HepG2 (cell line): ENCODE measurements at regions not wholly inside any gene's neighbourhood (a gene's known extent, or its start where the extent isn't known, plus 50 kb on each side); places are given as distances from the start of the nearest gene placed in this dataset.

Source experiments
- ATAC-seq: fragments of 200-7000 bp; cut with Tn5 transposase; 3 replicates; pipeline ENCODE4 v1.9.1; 2020; ENCODE audit warnings: mild to moderate bottlenecking, moderate library complexity
- BruUV-seq: library from RNA; stranded (reverse); fragments of 400-500 nt; replicated peaks from 2 replicates; lab custom pipeline; 2021; lab: Mats Ljungman, UMichigan
- CTCF ChIA-PET: fragments of 300-600 bp; formaldehyde crosslinking; extraction: SDS; loops from one replicate; lab custom pipeline; 2021; ENCODE audit warnings: low total read pairs, inconsistent platforms, low intra/inter-chr PET ratio; lab: Yijun Ruan, JAX
- POLR2A ChIA-PET: fragments of 350-600 bp; sonication (Branson Sonifier 250); formaldehyde crosslinking; loops from one replicate; lab custom pipeline; 2020; ENCODE audit warnings: antibody characterized with exemption, inconsistent platforms; lab: Yijun Ruan, JAX
- DNase-seq: peaks from one replicate; pipeline ENCODE4 v3.0.0-alpha.2; 2015; ENCODE audit warnings: low spot score
- FAIRE-seq: peaks from 3 replicates; lab custom pipeline; 2011; peaks lifted over from hg19 to GRCh38; lab: Jason Lieb, UNC
- H2AFZ ChIP-seq: one replicate; pipeline ENCODE4 v1.6.1; 2011; ENCODE audit warnings: low read length, inconsistent platforms
- H3K27ac ChIP-seq: fragments of 300-600 bp; 3 replicates; pipeline ENCODE4 v1.8.0; 2011; ENCODE audit warnings: mixed run types, mild to moderate bottlenecking, mixed read lengths, low read length, inconsistent platforms; ENCODE audit not compliant: insufficient read depth; ENCODE audit errors: extremely low read length
- H3K27me3 ChIP-seq, 2 experiments: fragments of 200-600 bp in 1 of 2; 2 replicates in 1 of 2; 3 replicates in 1 of 2; pipeline versions ENCODE4 v1.6.0 to v1.8.0; 2011; ENCODE audit warnings: low read length in 2 of 2, mild to moderate bottlenecking in 2 of 2, moderate library complexity in 2 of 2, inconsistent platforms in 1 of 2; ENCODE audit not compliant: insufficient read depth in 2 of 2, control insufficient read depth in 1 of 2
- H3K36me3 ChIP-seq, 2 experiments: fragments of 200-600 bp in 1 of 2; replicated peaks in 1 of 2; 2 replicates in 1 of 2; 3 replicates in 1 of 2; pipeline versions ENCODE4 v1.5.1 to v1.8.0; 2011; ENCODE audit warnings: low read length in 2 of 2, inconsistent platforms in 1 of 2; ENCODE audit not compliant: insufficient read depth in 2 of 2, control insufficient read depth in 1 of 2
- H3K4me1 ChIP-seq: 2 replicates; pipeline ENCODE4 v1.5.1; 2012; ENCODE audit warnings: low read length, inconsistent platforms; ENCODE audit not compliant: insufficient read depth
- H3K4me2 ChIP-seq: 2 replicates; pipeline ENCODE4 v1.6.0; 2011; ENCODE audit warnings: low read depth, low read length, inconsistent platforms
- H3K4me3 ChIP-seq, 3 experiments: fragments of 200-600 bp in 1 of 3; sonication (generic), shearing (Covaris generic) in 1 of 3; replicated peaks in 1 of 3; 2 replicates each; pipeline ENCODE4 v1.5.1; 2011 to 2016; ENCODE audit warnings: low read length in 3 of 3, inconsistent platforms in 2 of 3, low read depth in 2 of 3, mild to moderate bottlenecking in 2 of 3, control low read depth in 1 of 3, mixed read lengths in 1 of 3; ENCODE audit not compliant: insufficient read depth in 1 of 3
- H3K79me2 ChIP-seq: one replicate; pipeline ENCODE4 v1.6.1; 2011; ENCODE audit warnings: low read length, inconsistent platforms; ENCODE audit not compliant: insufficient read depth
- H3K9ac ChIP-seq: 2 replicates; pipeline ENCODE4 v1.6.0; 2011; ENCODE audit warnings: mild to moderate bottlenecking, low read depth, low read length, inconsistent platforms; ENCODE audit not compliant: insufficient read depth
- H3K9me3 ChIP-seq: 2 replicates; pipeline ENCODE4 v1.5.1; 2012; ENCODE audit warnings: mild to moderate bottlenecking, low read length
- H4K20me1 ChIP-seq: 2 replicates; pipeline ENCODE4 v1.6.0; 2011; ENCODE audit warnings: inconsistent platforms, mild to moderate bottlenecking, low read length, moderate library complexity; ENCODE audit not compliant: insufficient read depth
- ATF7 ChIP-seq, 2 experiments: fragments of 450-650 bp in 1 of 2; sonication (generic) in 1 of 2; formaldehyde crosslinking in 1 of 2; IDR thresholded peaks; 2 replicates each; pipeline versions ENCODE4 v1.4.0 to v1.6.1; 2016 to 2020; ENCODE audit warnings: antibody characterized with exemption in 1 of 2, mild to moderate bottlenecking in 1 of 2, missing genetic modification reagents in 1 of 2
- FOXK2 ChIP-seq: fragments of 450-650 bp; IDR thresholded peaks from 2 replicates; pipeline ENCODE4 v1.6.1; 2016
- RBM22 ChIP-seq: fragments of 200-400 bp; formaldehyde crosslinking; optimal IDR thresholded peaks from 2 replicates; pipeline ENCODE3; 2017; ENCODE audit warnings: mild to moderate bottlenecking, low read length, moderate library complexity
- SSRP1 ChIP-seq: IDR thresholded peaks from 2 replicates; pipeline ENCODE4 v1.6.1; 2016; ENCODE audit warnings: control low read depth
- SUZ12 ChIP-seq: fragments of 150-350 bp; IDR thresholded peaks from 2 replicates; pipeline ENCODE4 v1.6.1; 2014; ENCODE audit warnings: low read depth, low read length
- YEATS4 ChIP-seq: sonication (generic); formaldehyde crosslinking; IDR thresholded peaks from 2 replicates; pipeline ENCODE4 v1.4.0; 2020; ENCODE audit warnings: missing genetic modification reagents, borderline replicate concordance
- ZNF205 ChIP-seq: IDR thresholded peaks from 2 replicates; pipeline ENCODE4 v1.6.1; 2018; ENCODE audit warnings: missing biosample characterization, missing genetic modification reagents
- ZNF691 ChIP-seq: sonication (generic); formaldehyde crosslinking; IDR thresholded peaks from 2 replicates; pipeline ENCODE4 v1.4.0; 2020; ENCODE audit warnings: missing genetic modification reagents, low read depth, mild to moderate bottlenecking, borderline replicate concordance
- ZNF773 ChIP-seq: sonication (generic); formaldehyde crosslinking; IDR thresholded peaks from 2 replicates; pipeline ENCODE4 v1.4.0; 2020; ENCODE audit warnings: missing genetic modification reagents, borderline replicate concordance
- ZNF788 ChIP-seq: sonication (generic); formaldehyde crosslinking; IDR thresholded peaks from 2 replicates; pipeline ENCODE4 v1.5.0; 2020; ENCODE audit warnings: mild to moderate bottlenecking, missing genetic modification reagents, borderline replicate concordance
- WGBS: methylation state at CpG from one replicate; pipeline ENCODE4 v1.1.6; 2017; ENCODE audit warnings: low lambda C conversion rate; 5-methylcytosine and 5-hydroxymethylcytosine counted together
- in situ Hi-C: cut with HindIII; loops from 2 replicates; pipeline ENCODE4 v1.10.0; 2017; ENCODE audit warnings: low pct_unique_long_range_greater_than_20kb; ENCODE audit not compliant: extremely low pct_ligation_motif_present
- intact Hi-C: fragments of 100-400 bp; cut with micrococcal nuclease; formaldehyde crosslinking; loops from one replicate; pipeline ENCODE4 v1.10.0; 2022; ENCODE audit not compliant: unreplicated experiment
- TF ChIP-seq, protein P1 (sequence below): sonication (generic); formaldehyde crosslinking; IDR thresholded peaks from 2 replicates; pipeline ENCODE4 v1.5.1; 2020; ENCODE audit warnings: mild to moderate bottlenecking, missing genetic modification reagents, borderline replicate concordance

DNA sequence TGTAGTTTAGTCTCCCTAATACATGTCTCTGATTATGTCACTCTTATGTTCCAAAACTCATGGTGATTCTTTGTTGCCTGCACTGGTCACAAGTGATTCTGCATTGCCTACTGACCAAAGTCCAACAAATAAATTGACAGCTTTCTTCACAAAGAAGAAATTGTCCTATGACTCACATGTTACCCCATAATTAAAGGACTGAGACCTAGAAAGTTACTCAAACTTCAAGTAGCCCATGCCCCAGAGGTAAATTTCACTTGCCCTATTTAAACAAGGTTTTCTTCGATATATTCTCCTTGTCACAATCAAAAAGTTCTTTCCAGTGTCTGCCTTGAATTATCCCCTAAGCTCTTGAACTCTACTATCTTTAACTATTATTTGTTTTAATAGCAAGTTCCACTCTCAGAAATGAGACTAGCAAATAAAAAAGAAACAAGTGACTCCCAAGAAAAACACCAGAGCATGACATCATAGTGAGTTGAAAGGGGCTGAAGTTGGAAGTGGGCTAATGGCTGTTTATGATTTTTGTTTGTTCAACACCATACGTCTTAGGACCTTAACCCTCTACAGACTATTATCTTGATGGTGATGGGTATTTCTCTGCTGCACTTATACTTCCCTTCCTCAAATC lies 94.5 kb upstream of the BLID start:
- Histone ChIP-seq H3K27ac (no peak overlapping the region), H2AFZ (no peak overlapping the region), H3K4me3 (no peak overlapping the region), H3K9me3 (no peaks in the 10 kb centered on the region), H3K4me1 (peaks cover 21% of the 10 kb centered on the region), H3K4me2 (no peak overlapping the region), H3K9ac (no peak overlapping the region), H4K20me1 (no peaks in the 10 kb centered on the region), H3K36me3 (no peaks in the 10 kb centered on the region), H3K27me3 (0 out of 5 replicates have a peak, but pooled peaks cover 1 to 8% of the 10 kb centered on the region in 2 experiments), H3K79me2 (no peaks in the 10 kb centered on the region)
- DNase-seq (peak; percentile 16), FAIRE-seq (no peak), ATAC-seq (no peak)
- TF ChIP-seq ATF7 (IDR thresholded peaks at IDR 0.05) (0 out of 2 replicates have a peak, but pooled peaks have one; percentile 10), ATF7 (CRISPR knock-in tag; IDR thresholded peaks at IDR 0.05) (no peak), SSRP1 (CRISPR knock-in tag) (no peak), FOXK2 (no peak), ZNF773 (CRISPR knock-in tag) (no peak), YEATS4 (no peak)
- in situ Hi-C loops: no loop called here
- BruUV-seq: no TSS peak
- WGBS: 6% methylated on average over 2 of the region's 2 CpGs
- POLR2A ChIA-PET: no interaction called here
- intact Hi-C loops: loop anchor here (10.0 kb wide), 1 partner anchor 154 kb away; no protein-coding TSS in a partner anchor
- CTCF ChIA-PET: no interaction called here

DNA sequence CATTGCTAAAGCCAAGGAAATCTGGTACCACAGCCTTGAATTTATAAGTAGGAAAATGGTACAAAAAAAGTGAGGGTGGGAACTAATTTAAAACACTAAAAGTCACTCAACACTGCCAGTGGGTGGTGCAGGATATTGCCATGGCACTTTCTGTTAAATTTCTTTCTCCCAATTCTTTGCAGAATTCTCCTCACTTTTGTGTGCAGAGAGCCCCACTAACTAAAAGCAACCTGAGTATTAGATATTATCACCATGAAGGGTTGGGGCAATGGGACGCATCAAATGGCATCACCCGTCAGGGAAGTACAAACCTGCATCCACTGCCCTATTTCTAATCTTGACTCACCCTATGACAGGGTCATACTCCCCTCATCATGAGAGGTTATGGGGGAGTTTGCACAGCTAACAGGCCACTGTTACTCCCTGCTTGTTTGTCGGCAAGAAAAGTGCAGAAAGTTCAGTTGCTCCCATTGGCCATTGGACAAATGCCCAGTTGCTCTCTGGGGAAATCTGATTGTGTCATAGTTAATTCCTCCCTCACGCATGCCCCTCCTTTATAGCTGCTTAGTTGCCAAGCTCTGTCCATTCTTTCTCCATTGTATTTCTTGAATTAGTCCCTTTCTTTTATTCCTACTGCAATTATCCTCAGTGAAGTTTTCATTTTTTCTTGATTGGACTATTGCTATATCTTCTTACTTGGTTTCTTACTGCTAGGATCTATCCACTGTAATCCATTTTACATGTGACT lies 93.8 kb upstream of the BLID start:
- Histone ChIP-seq H3K9ac (no peak overlapping the region), H3K27ac (no peak overlapping the region), H3K9me3 (no peaks in the 10 kb centered on the region), H3K27me3 (peaks cover 1 to 8% of the 10 kb centered on the region in 2 experiments; a peak in 1 of 5 replicates), H3K4me1 (peaks cover 21% of the 10 kb centered on the region), H3K36me3 (no peaks in the 10 kb centered on the region), H4K20me1 (no peaks in the 10 kb centered on the region), H2AFZ (no peak overlapping the region), H3K79me2 (no peaks in the 10 kb centered on the region), H3K4me2 (no peak overlapping the region), H3K4me3 (no peak overlapping the region)
- no peak for ATAC-seq
- no TSS peak for BruUV-seq
- WGBS: 3% methylated on average over 4 of the region's 4 CpGs
- FAIRE-seq: no peak
- intact Hi-C loops: loop anchor here (10.0 kb wide), 1 partner anchor 155 kb away; no protein-coding TSS in a partner anchor
- in situ Hi-C loops: loop anchor here (5.0 kb wide), 1 partner anchor 557 kb away; no protein-coding TSS in a partner anchor
- ChIA-PET POLR2A (no interaction called here), CTCF (no interaction called here)
- no peak for DNase-seq
- TF ChIP-seq ZNF205 (CRISPR knock-in tag) (no peak), SUZ12 (no peak), ZNF788 (no peak), RBM22 (no peak), ZNF691 (CRISPR knock-in tag) (no peak)
- TF ChIP-seq, protein P1, sequence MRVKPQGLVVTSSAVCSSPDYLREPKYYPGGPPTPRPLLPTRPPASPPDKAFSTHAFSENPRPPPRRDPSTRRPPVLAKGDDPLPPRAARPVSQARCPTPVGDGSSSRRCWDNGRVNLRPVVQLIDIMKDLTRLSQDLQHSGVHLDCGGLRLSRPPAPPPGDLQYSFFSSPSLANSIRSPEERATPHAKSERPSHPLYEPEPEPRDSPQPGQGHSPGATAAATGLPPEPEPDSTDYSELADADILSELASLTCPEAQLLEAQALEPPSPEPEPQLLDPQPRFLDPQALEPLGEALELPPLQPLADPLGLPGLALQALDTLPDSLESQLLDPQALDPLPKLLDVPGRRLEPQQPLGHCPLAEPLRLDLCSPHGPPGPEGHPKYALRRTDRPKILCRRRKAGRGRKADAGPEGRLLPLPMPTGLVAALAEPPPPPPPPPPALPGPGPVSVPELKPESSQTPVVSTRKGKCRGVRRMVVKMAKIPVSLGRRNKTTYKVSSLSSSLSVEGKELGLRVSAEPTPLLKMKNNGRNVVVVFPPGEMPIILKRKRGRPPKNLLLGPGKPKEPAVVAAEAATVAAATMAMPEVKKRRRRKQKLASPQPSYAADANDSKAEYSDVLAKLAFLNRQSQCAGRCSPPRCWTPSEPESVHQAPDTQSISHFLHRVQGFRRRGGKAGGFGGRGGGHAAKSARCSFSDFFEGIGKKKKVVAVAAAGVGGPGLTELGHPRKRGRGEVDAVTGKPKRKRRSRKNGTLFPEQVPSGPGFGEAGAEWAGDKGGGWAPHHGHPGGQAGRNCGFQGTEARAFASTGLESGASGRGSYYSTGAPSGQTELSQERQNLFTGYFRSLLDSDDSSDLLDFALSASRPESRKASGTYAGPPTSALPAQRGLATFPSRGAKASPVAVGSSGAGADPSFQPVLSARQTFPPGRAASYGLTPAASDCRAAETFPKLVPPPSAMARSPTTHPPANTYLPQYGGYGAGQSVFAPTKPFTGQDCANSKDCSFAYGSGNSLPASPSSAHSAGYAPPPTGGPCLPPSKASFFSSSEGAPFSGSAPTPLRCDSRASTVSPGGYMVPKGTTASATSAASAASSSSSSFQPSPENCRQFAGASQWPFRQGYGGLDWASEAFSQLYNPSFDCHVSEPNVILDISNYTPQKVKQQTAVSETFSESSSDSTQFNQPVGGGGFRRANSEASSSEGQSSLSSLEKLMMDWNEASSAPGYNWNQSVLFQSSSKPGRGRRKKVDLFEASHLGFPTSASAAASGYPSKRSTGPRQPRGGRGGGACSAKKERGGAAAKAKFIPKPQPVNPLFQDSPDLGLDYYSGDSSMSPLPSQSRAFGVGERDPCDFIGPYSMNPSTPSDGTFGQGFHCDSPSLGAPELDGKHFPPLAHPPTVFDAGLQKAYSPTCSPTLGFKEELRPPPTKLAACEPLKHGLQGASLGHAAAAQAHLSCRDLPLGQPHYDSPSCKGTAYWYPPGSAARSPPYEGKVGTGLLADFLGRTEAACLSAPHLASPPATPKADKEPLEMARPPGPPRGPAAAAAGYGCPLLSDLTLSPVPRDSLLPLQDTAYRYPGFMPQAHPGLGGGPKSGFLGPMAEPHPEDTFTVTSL (CRISPR knock-in tag): no peak
